PC-3 (cell line): ENCODE measurements at regions not wholly inside any gene's neighbourhood (a gene's known extent, or its start where the extent isn't known, plus 50 kb on each side); places are given as distances from the start of the nearest gene placed in this dataset.

Experiments
- CTCF ChIP-seq: fragments of 300-600 bp; sonication (generic); conservative IDR thresholded peaks from 2 replicates; pipeline ENCODE4 v1.5.1; 2017; ENCODE audit warnings: antibody characterized with exemption, low read depth, mild to moderate bottlenecking, low read length
- EZH2 ChIP-seq: fragments of 300-600 bp; sonication (generic); IDR thresholded peaks from one replicate; pipeline ENCODE4 v1.6.1; 2017; ENCODE audit warnings: antibody characterized with exemption, mild to moderate bottlenecking, low read length; ENCODE audit not compliant: unreplicated experiment

- TF ChIP-seq CTCF (no peak), EZH2 (no peak)
These were observed 92.2 kb upstream of the SLC8A1 start for GRCh38 chr2:40544072-40544471.
